Trophoblast cell (in vitro differentiated cells and primary cell): ENCODE measurements at regions not wholly inside any gene's neighbourhood (a gene's known extent, or its start where the extent isn't known, plus 50 kb on each side); places are given as distances from the start of the nearest gene placed in this dataset.

Source experiments
- DNase-seq, 2 donors: peaks; one replicate each; pipeline ENCODE4 v3.0.0-alpha.2; 2016
- H2AFZ ChIP-seq: 2 replicates; pipeline ENCODE4 v1.6.1; 2013; ENCODE audit warnings: low read length, moderate library complexity, mild to moderate bottlenecking; ENCODE audit not compliant: insufficient read depth, poor library complexity
- H2AK5ac ChIP-seq: 2 replicates; pipeline ENCODE4 v1.6.1; 2013; ENCODE audit warnings: mild to moderate bottlenecking, low read length
- H2BK120ac ChIP-seq: 2 replicates; pipeline ENCODE4 v1.6.1; 2013; ENCODE audit warnings: low read length, mild to moderate bottlenecking, moderate library complexity; ENCODE audit not compliant: insufficient read depth, poor library complexity
- H2BK12ac ChIP-seq: 2 replicates; pipeline ENCODE4 v1.6.1; 2013; ENCODE audit warnings: mild to moderate bottlenecking, low read length, moderate library complexity
- H2BK5ac ChIP-seq: 2 replicates; pipeline ENCODE4 v1.6.1; 2013; ENCODE audit warnings: low read length, low read depth, moderate library complexity, mild to moderate bottlenecking; ENCODE audit not compliant: poor library complexity
- H3K14ac ChIP-seq: 2 replicates; pipeline ENCODE4 v1.6.1; 2013; ENCODE audit warnings: mild to moderate bottlenecking, low read length
- H3K18ac ChIP-seq: 2 replicates; pipeline ENCODE4 v1.6.1; 2013; ENCODE audit warnings: mild to moderate bottlenecking, low read length
- H3K23ac ChIP-seq: 2 replicates; pipeline ENCODE4 v1.6.1; 2013; ENCODE audit warnings: low read length
- H3K27ac ChIP-seq: 2 replicates; pipeline ENCODE4 v1.5.1; 2013; ENCODE audit warnings: low read depth, mild to moderate bottlenecking, inconsistent platforms, low read length, moderate library complexity
- H3K27me3 ChIP-seq: 2 replicates; pipeline ENCODE4 v1.6.1; 2013; ENCODE audit warnings: inconsistent platforms, mild to moderate bottlenecking, low read length, moderate library complexity; ENCODE audit not compliant: insufficient read depth
- H3K36me3 ChIP-seq, 2 experiments: 1 replicate in 1 of 2; 2 replicates in 1 of 2; pipeline ENCODE4 v1.6.1; 2013; ENCODE audit warnings: low read length in 2 of 2, mild to moderate bottlenecking in 2 of 2, moderate library complexity in 1 of 2; ENCODE audit not compliant: insufficient read depth in 2 of 2, control insufficient read depth in 1 of 2
- H3K4ac ChIP-seq: 2 replicates; pipeline ENCODE4 v1.6.1; 2013; ENCODE audit warnings: low read depth, mild to moderate bottlenecking, low read length, moderate library complexity
- H3K4me1 ChIP-seq, 2 experiments: 1 replicate in 1 of 2; 2 replicates in 1 of 2; pipeline ENCODE4 v1.6.1; 2013; ENCODE audit warnings: low read length in 2 of 2, mild to moderate bottlenecking in 2 of 2, moderate library complexity in 1 of 2; ENCODE audit not compliant: insufficient read depth in 2 of 2, control insufficient read depth in 1 of 2
- H3K4me2 ChIP-seq: 2 replicates; pipeline ENCODE4 v1.6.1; 2013; ENCODE audit warnings: inconsistent platforms, mild to moderate bottlenecking, low read length, moderate library complexity
- H3K4me3 ChIP-seq: 2 replicates; pipeline ENCODE4 v1.5.1; 2013; ENCODE audit warnings: mild to moderate bottlenecking, low read depth, low read length, inconsistent platforms
- H3K79me1 ChIP-seq: one replicate; pipeline ENCODE4 v1.6.1; 2013; ENCODE audit warnings: low read length
- H3K79me2 ChIP-seq: 2 replicates; pipeline ENCODE4 v1.6.1; 2013; ENCODE audit warnings: low read length, mild to moderate bottlenecking; ENCODE audit not compliant: control insufficient read depth, insufficient read depth, poor library complexity
- H3K9ac ChIP-seq: 2 replicates; pipeline ENCODE4 v1.6.1; 2013; ENCODE audit warnings: mild to moderate bottlenecking, low read length
- H3K9me3 ChIP-seq: 2 replicates; pipeline ENCODE4 v1.6.1; 2013; ENCODE audit warnings: low read depth, mild to moderate bottlenecking, control low read depth, inconsistent platforms, low read length; ENCODE audit not compliant: insufficient read depth
- H4K12ac ChIP-seq: 2 replicates; pipeline ENCODE4 v1.6.1; 2013; ENCODE audit warnings: low read depth, mild to moderate bottlenecking, low read length, moderate library complexity
- H4K8ac ChIP-seq: 2 replicates; pipeline ENCODE4 v1.6.1; 2013; ENCODE audit warnings: low read depth, mild to moderate bottlenecking, low read length, moderate library complexity
- H4K91ac ChIP-seq: one replicate; pipeline ENCODE4 v1.6.1; 2013; ENCODE audit warnings: low read depth, mild to moderate bottlenecking, low read length, moderate library complexity
- WGBS: extraction: QIAGEN DNeasy Blood & Tissue Kit; methylation state at CpG from one replicate; pipeline ENCODE4 v1.1.7; 2013; ENCODE audit warnings: missing lambda C conversion rate; ENCODE audit not compliant: insufficient read length, insufficient coverage; ENCODE audit errors: extremely low coverage; 5-methylcytosine and 5-hydroxymethylcytosine counted together

GRCh38 chr4:100778431-100778830 is 260.6 kb upstream of the EMCN start:
- no peaks in the 10 kb centered on the region for H3K27me3 ChIP-seq
- H3K27ac ChIP-seq = no peak overlapping the region
- H2BK12ac ChIP-seq = no peak overlapping the region
- H3K9ac ChIP-seq = no peak overlapping the region
- WGBS = no CpG with 5 or more reads among the region's 5 CpGs
- no peak overlapping the region for H3K18ac ChIP-seq
- no peak overlapping the region for H3K14ac ChIP-seq
- H3K4me3 ChIP-seq = no peak overlapping the region
- no peak overlapping the region for H2AFZ ChIP-seq
- DNase-seq = no peak
- no peak overlapping the region for H4K8ac ChIP-seq
- H3K4me1 ChIP-seq = no peaks in the 10 kb centered on the region
- H3K79me2 ChIP-seq = no peaks in the 10 kb centered on the region
- no peak overlapping the region for H2BK120ac ChIP-seq
- H2AK5ac ChIP-seq = no peak overlapping the region
- no peaks in the 10 kb centered on the region for H3K36me3 ChIP-seq
- no peaks in the 10 kb centered on the region for H3K9me3 ChIP-seq
- no peak overlapping the region for H4K12ac ChIP-seq
- no peak overlapping the region for H2BK5ac ChIP-seq
- H3K23ac ChIP-seq = no peak overlapping the region
- no peak overlapping the region for H4K91ac ChIP-seq
- no peak overlapping the region for H3K4me2 ChIP-seq
- no peak overlapping the region for H3K4ac ChIP-seq
- H3K79me1 ChIP-seq = no peaks in the 10 kb centered on the region

GRCh38 chr4:100762738-100763137 is 244.9 kb upstream of the EMCN start:
- H3K14ac ChIP-seq = no peak overlapping the region
- H4K91ac ChIP-seq = no peak overlapping the region
- H3K4ac ChIP-seq = no peak overlapping the region
- no peak overlapping the region for H2BK120ac ChIP-seq
- no peak overlapping the region for H4K12ac ChIP-seq
- peaks cover 2% of the 10 kb centered on the region for H3K9me3 ChIP-seq
- no peak overlapping the region for H3K23ac ChIP-seq
- no peak overlapping the region for H3K4me3 ChIP-seq
- no peaks in the 10 kb centered on the region for H3K4me1 ChIP-seq
- no peak overlapping the region for H3K9ac ChIP-seq
- no peak overlapping the region for H2BK12ac ChIP-seq
- no peaks in the 10 kb centered on the region for H3K27me3 ChIP-seq
- H4K8ac ChIP-seq = no peak overlapping the region
- DNase-seq = no peak
- no peak overlapping the region for H3K18ac ChIP-seq
- no CpG with 5 or more reads among the region's 1 CpG for WGBS
- H3K4me2 ChIP-seq = no peak overlapping the region
- no peaks in the 10 kb centered on the region for H3K79me1 ChIP-seq
- H3K27ac ChIP-seq = no peak overlapping the region
- H2BK5ac ChIP-seq = no peak overlapping the region
- H2AFZ ChIP-seq = no peak overlapping the region
- no peak overlapping the region for H2AK5ac ChIP-seq
- H3K36me3 ChIP-seq = no peaks in the 10 kb centered on the region
- no peaks in the 10 kb centered on the region for H3K79me2 ChIP-seq

- no peaks in the 10 kb centered on the region for H3K27me3 ChIP-seq
These were observed 236.9 kb upstream of the EMCN start for GRCh38 chr4:100754751-100755150.

GRCh38 chr4:100746141-100746739 is 228.4 kb upstream of the EMCN start:
- no peak overlapping the region for H3K4ac ChIP-seq
- H3K9me3 ChIP-seq = peaks cover 1% of the 10 kb centered on the region
- no peaks in the 10 kb centered on the region for H3K79me1 ChIP-seq
- H2BK5ac ChIP-seq = no peak overlapping the region
- H3K4me2 ChIP-seq = no peak overlapping the region
- no peak overlapping the region for H3K23ac ChIP-seq
- H3K36me3 ChIP-seq = no peaks in the 10 kb centered on the region
- no peak overlapping the region for H2BK12ac ChIP-seq
- no peaks in the 10 kb centered on the region for H3K4me1 ChIP-seq
- no peak overlapping the region for H3K27ac ChIP-seq
- no peak overlapping the region for H4K12ac ChIP-seq
- no peak overlapping the region for H3K18ac ChIP-seq
- no peak overlapping the region for H2BK120ac ChIP-seq
- no peak overlapping the region for H4K8ac ChIP-seq
- H3K14ac ChIP-seq = no peak overlapping the region
- DNase-seq = no peak
- H3K79me2 ChIP-seq = no peaks in the 10 kb centered on the region
- no peak overlapping the region for H4K91ac ChIP-seq
- no peak overlapping the region for H2AFZ ChIP-seq
- H3K27me3 ChIP-seq = no peaks in the 10 kb centered on the region
- no peak overlapping the region for H3K4me3 ChIP-seq
- no peak overlapping the region for H2AK5ac ChIP-seq
- no peak overlapping the region for H3K9ac ChIP-seq

More at GRCh38 chr4:100754751-100755150, 236.9 kb upstream of the EMCN start:
- Histone ChIP-seq H3K4me1 (no peaks in the 10 kb centered on the region), H2BK12ac (no peak overlapping the region), H4K8ac (no peak overlapping the region), H3K23ac (no peak overlapping the region), H3K14ac (no peak overlapping the region), H3K27ac (no peak overlapping the region), H2BK5ac (no peak overlapping the region), H2AK5ac (no peak overlapping the region), H3K9me3 (peaks cover 2% of the 10 kb centered on the region), H3K79me2 (no peaks in the 10 kb centered on the region), H3K79me1 (no peaks in the 10 kb centered on the region), H3K36me3 (no peaks in the 10 kb centered on the region), H3K9ac (no peak overlapping the region), H3K4me2 (no peak overlapping the region), H4K91ac (no peak overlapping the region), H3K18ac (no peak overlapping the region), H3K4ac (no peak overlapping the region), H2BK120ac (no peak overlapping the region), H3K4me3 (no peak overlapping the region), H2AFZ (no peak overlapping the region), H4K12ac (no peak overlapping the region)
- DNase-seq = no peak
- WGBS = no CpG with 5 or more reads among the region's 1 CpG
